HG03095 (cell line): ENCODE measurements at regions not wholly inside any gene's neighbourhood (a gene's known extent, or its start where the extent isn't known, plus 50 kb on each side); places are given as distances from the start of the nearest gene placed in this dataset.

Source experiments
- ATAC-seq: cut with Tn5 transposase; IDR thresholded peaks from one replicate; pipeline ENCODE4 v1.9.1; 2021; ENCODE audit warnings: moderate library complexity; ENCODE audit not compliant: unreplicated experiment

- no peak for ATAC-seq
Observed at GRCh38 chr9:88691091-88691490, 156.1 kb downstream of the NXNL2 start.

DNA sequence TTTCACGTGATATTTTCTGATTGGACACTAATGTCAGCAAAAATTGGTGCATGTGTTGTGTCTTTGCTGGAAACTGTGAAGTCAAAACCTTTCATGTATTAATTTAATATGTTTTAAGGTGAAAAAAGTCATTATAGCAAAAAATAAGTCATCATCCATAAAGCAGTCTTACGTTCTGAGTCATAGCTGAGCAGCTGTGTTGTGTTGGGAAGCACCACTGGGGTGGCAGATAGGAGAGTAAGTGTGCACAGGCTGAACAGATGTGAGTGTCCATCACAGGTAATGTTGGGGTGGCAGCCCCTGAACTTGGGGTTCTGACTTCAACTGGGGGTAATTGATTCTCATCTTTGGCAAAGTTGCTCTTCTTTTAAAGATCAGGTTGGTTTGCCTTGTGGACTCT lies 156.8 kb downstream of the NXNL2 start:
- ATAC-seq: no peak

DNA sequence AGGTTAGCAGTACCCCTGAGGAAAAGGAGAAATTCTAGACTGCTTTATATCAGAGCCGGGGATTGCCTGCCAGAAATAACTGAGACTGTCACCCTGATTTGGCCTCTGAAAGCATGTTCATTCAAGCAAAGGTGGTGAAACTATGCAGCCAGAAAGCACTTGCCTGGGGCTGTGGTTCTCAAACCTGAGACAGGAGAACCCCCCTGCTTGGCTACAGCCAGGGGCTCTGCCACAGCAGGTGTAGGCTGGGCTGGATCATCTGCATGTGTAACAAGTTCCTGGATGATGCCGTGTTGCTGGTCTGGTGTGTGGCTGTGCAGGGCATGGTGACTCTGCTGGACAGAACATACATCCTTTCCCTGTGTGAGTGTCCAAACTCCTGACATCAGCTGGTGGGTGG lies 157.8 kb downstream of the NXNL2 start:
- ATAC-seq: no peak

DNA sequence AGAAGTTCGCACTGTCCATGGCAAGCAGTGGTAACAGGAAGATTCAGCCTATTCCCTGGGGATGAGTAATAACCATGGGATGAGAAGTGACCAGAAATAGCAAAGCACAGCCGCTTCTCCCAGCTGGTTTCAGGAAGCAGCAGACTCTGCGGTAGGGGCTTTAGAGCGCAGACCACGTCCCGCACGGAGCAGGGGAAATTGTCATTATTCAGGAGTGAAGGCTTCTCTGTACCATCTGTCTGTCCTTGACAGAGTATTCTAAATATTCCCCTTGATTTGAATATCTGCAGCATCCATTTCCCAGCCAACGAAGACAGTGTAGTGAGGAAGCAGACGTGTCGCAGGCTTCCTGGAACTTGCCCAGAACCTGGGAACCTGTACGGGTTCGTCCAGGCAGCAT lies 159.6 kb downstream of the NXNL2 start:
- no peak for ATAC-seq

DNA sequence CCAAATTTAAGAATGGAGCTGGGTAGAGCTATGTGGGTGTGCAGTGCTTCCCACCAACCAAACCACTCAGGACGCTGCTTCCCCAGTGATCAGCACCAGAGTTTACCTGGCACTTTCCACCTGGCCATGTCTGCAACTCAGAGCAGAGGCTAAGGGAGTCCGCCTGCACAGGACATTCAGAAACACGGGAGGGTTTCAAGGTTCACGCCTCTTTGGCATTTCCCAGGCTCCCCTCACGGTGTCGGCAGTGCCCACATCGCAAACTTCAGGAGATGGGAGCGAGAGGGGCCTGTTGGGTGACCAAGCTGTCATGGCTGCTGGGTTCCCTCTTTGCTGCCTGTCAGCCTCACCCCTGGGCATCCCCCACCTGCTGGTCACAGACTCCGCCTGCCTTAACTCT lies 161.5 kb downstream of the NXNL2 start:
- no peak for ATAC-seq

DNA sequence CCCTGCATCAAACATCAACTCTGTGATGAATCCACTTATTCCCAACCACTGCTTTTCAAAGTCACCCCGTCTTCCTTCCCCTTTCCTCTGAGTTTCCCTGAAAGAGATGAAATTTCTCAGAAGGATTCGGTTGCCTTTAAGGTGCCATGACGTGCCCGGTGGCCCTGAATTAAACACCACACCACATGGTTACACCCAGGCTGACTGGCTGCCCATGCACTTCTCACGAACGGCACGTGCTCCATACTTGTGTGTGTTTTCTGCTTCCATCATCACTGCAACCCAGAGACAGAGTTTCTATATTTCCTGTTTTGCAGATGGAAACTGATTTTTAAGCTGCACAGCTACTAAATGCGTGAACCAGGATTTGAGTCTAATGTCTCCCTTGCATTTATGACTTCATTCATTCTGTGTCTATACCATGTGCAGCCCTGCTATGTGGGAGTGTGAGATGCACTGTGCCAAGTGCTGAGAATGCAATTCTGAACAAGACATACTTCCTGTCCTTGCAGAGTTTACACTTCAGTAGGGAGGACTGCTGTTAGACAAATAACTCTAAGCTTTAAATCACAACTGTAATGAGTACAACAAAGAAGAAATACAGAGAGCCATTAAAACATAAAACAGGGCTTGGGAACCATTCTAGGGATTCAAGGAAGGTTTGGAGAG lies 162.9 kb downstream of the NXNL2 start:
- no peak for ATAC-seq

- no peak for ATAC-seq
Observed at GRCh38 chr9:88702985-88703384, 168.0 kb downstream of the NXNL2 start.

DNA sequence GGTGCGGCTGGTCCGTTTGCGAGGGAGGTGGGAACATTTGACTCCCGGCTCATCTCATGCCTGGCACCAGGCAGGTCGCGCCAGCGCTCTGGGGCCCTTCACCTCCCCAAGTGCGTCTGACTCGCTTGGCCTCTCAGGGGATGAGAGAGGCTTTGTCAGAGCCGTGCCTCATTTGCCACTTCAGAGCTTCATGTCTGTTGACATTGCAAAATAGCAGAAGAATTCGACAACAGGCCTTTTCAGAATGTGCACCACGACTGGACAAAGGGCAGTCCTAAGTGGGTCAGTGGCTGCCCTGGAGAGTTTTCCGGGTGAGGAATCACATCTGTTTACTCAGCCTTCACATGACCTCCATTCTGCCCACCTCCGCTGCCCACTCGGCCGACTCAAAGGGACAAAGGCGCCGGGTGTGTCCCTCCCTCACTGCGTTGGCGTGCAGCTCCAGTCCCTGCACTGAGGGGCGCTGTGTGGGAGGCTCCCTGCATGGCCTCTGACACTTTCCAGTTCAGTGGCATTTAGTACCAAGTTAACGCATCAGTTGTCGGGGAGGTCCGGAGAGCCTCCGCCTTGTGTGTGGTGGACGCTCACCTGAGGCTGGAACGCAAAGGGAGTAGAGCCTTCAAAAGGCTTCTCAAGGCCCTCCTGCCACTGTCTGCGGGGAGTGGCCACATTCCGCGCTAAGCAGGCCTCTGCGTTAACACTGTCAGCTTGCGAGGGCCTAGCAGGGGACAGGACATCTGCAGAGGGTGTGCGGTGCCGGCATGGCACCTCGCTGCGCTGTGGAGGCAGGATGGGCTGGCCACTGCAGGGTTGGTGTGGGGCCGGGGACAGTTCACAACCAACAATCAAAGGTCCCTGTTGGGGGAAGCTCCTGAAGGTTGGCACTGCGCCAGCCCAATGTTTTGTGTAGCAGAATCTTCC lies 171.5 kb downstream of the NXNL2 start:
- ATAC-seq: no peak

GRCh38 chr9:88710449-88710848 lies 175.5 kb downstream of the NXNL2 start:
- no peak for ATAC-seq

DNA sequence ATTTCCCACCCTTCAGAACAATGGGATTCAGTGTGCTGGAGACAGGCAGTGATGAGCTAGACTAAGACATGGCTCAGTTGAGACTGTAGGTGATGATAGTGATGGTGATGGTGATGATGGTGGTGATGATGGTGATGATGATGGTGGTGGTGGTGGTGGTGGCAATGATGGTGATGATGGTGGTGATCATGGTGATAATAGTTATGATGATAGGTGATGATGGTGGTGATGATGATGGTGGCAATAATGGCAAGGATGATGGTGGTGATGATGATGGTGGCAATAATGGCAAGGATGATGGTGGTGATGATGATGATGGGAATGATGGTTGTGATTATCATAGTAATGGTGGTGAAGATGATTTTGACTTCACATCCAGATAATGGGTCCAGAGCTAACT lies 176.7 kb downstream of the NXNL2 start:
- ATAC-seq: no peak

GRCh38 chr9:88712484-88712883 lies 177.5 kb downstream of the NXNL2 start:
- ATAC-seq: no peak

DNA sequence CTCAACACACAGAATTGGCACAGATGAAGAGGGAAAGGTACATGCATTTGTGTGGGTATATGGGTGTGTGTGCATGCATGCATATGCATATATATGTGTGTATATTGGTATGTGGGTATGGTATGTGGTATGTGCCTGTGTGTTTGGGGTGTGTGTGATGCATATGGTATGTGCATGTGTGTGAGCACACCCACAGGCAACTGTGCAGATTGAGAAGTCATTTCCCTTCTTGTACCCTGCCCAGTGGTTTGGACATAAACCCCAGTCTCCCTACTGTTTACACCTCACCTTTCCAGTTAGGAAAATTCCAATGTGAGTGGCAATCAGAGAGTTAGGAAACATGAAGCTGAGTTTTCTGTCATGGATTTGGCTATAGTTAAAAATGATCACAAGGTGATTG lies 178.0 kb downstream of the NXNL2 start:
- no peak for ATAC-seq

GRCh38 chr9:88716596-88717290 lies 181.8 kb downstream of the NXNL2 start:
- ATAC-seq: no peak

GRCh38 chr9:88721025-88721424 lies 186.0 kb downstream of the NXNL2 start:
- no peak for ATAC-seq

GRCh38 chr9:88721495-88722279 lies 186.7 kb downstream of the NXNL2 start:
- ATAC-seq: no peak

DNA sequence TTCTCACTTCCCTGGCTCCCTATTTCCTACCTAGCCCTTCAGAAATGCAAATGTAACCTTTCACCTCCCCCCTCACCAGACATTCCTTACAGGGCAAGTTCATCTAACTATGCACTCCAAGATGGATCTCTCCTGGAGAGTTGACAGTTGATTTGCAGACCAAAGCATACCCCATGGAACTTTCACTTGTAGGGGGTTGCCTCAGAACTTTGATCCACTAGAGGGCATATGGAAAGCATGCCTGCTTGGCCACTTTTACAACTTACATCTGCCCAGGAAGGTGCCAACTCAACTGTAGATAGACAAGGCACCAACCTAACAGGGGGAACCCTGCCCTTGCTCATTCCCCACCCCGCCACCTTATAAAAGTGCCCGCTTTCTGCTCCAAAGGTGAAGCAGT lies 187.8 kb downstream of the NXNL2 start:
- ATAC-seq: no peak

- ATAC-seq: no peak
Observed at GRCh38 chr9:88723751-88724150, 188.8 kb downstream of the NXNL2 start.

- ATAC-seq: no peak
Observed at GRCh38 chr9:88724331-88724730, 189.4 kb downstream of the NXNL2 start.

- no peak for ATAC-seq
Observed at GRCh38 chr9:88725300-88726019, 190.5 kb downstream of the NXNL2 start.

DNA sequence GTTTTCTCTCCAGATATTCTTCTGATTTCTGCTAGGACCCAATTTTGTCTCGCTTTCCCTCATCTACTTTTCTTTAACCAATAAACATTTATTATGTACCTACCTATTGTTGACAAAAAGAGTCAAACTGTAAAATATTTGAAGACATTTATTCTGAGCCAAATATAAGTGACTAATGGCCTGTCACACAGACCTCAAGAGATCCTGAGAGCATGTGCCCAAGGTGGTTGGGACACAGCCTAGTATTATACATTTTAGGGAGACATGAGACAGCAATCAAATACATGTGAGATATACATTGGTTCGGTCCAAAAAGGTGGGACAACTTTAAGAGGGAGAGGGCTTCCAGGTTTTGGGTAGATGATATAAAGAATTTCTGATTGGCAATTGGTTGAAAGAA lies 191.8 kb downstream of the NXNL2 start:
- no peak for ATAC-seq
